ENCODE measurements at regions not wholly inside any gene's neighbourhood (a gene's known extent, or its start where the extent isn't known, plus 50 kb on each side); places are given as distances from the start of the nearest gene placed in this dataset.

DNA sequence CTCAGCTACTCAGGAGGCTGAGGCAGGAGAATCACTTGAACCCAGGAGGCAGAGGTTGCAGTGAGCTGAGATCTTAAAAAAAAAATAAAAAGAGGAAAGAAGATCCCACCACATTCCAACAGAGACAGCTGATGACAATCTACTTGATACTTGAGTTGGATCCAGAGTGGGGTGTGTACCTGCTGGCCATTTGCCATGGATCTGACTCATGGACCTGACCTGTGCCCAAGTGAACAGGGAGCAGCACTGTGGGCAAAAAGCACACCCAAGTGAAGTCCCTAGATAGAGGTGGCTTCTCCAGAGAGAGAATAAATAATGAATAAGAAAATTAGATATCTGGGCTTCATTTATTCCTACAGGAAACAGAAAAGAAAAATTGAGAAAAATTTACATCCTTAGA, 81.2 kb upstream of the MIER3 start:
- Histone ChIP-seq H3K27ac (ENCODE audit: low read depth in 1 of 2, low read length in 2 of 2) (no peak overlapping the region), H3K9me3 (ENCODE audit: control insufficient read depth in 1 of 2, insufficient read depth in 1 of 2, low read length in 2 of 2) (no peaks in the 10 kb centered on the region), H3K4me3 (ENCODE audit: low read length) (no peak overlapping the region), H3K27me3 (ENCODE audit: control insufficient read depth in 1 of 2, insufficient read depth in 2 of 2, low read length in 2 of 2) (no peaks in the 10 kb centered on the region), H3K4me1 (ENCODE audit: insufficient read depth, low read length) (peaks cover 3% of the 10 kb centered on the region), H3K36me3 (ENCODE audit: insufficient read depth, low read length) (no peaks in the 10 kb centered on the region)
- DNase-seq (no peak), ATAC-seq (ENCODE audit: poor library complexity) (no peak)
- peaks cover 14% of the 10 kb centered on the region for H3K4me1 Mint-ChIP-seq (ENCODE audit: low read depth)
- CTCF ChIA-PET: no interaction called here
- H3K27me3 Mint-ChIP-seq: peaks cover 3% of the 10 kb centered on the region
- no peak overlapping the region for H3K27ac Mint-ChIP-seq
- POLR2A ChIA-PET: no interaction called here
- no peaks in the 10 kb centered on the region for H3K36me3 Mint-ChIP-seq (ENCODE audit: low read depth)
- H3K9me3 Mint-ChIP-seq: no peaks in the 10 kb centered on the region
- H3K4me3 Mint-ChIP-seq: no peak overlapping the region
- TF ChIP-seq CTCF (IDR thresholded peaks at IDR 0.05): no peak
- intact Hi-C loops (cut with DNase I, micrococcal nuclease): no loop called here

DNA sequence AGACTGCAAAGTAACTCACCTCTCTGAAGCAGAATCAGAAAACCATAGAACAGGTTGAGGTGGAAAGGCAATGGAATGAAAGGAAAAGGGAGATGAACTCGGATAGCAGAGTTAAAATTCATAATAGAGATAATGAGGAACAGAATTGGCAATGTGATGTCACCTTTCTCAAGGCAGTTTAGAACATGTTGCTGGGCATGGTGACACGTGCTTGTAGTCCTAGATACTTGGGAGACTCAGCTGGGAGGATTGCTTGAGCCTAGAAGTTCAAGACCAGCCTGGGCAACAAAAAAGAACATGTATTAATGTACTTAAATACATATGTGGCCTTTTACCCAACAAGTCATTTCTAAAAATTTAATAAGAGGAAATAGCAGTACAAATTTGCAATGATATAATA, 81.6 kb upstream of the MIER3 start:
- no peaks in the 10 kb centered on the region for H3K9me3 ChIP-seq (ENCODE audit: control insufficient read depth in 1 of 2, insufficient read depth in 1 of 2, low read length in 2 of 2)
- no peaks in the 10 kb centered on the region for H3K27me3 ChIP-seq (ENCODE audit: control insufficient read depth in 1 of 2, insufficient read depth in 2 of 2, low read length in 2 of 2)
- H3K27ac ChIP-seq (ENCODE audit: low read depth in 1 of 2, low read length in 2 of 2): no peak overlapping the region
- DNase-seq: no peak
- Mint-ChIP-seq H3K36me3 (ENCODE audit: low read depth) (no peaks in the 10 kb centered on the region), H3K4me3 (no peak overlapping the region), H3K27me3 (peaks cover 3% of the 10 kb centered on the region), H3K4me1 (ENCODE audit: low read depth) (peaks cover 14% of the 10 kb centered on the region), H3K9me3 (no peaks in the 10 kb centered on the region), H3K27ac (no peak overlapping the region)
- peaks cover 3% of the 10 kb centered on the region for H3K4me1 ChIP-seq (ENCODE audit: insufficient read depth, low read length)
- intact Hi-C loops (cut with DNase I, micrococcal nuclease): no loop called here
- ChIA-PET CTCF (no interaction called here), POLR2A (no interaction called here)
- no peak overlapping the region for H3K4me3 ChIP-seq (ENCODE audit: low read length)
- no peak for ATAC-seq (ENCODE audit: poor library complexity)
- TF ChIP-seq CTCF (IDR thresholded peaks at IDR 0.05): no peak
- no peaks in the 10 kb centered on the region for H3K36me3 ChIP-seq (ENCODE audit: insufficient read depth, low read length)

GRCh38 chr5:57034201-57034916, 82.4 kb upstream of the MIER3 start:
- Mint-ChIP-seq H3K4me1 (ENCODE audit: low read depth) (peaks cover 14% of the 10 kb centered on the region), H3K27ac (no peak overlapping the region), H3K9me3 (no peaks in the 10 kb centered on the region), H3K36me3 (ENCODE audit: low read depth) (no peaks in the 10 kb centered on the region), H3K27me3 (peaks cover 3% of the 10 kb centered on the region), H3K4me3 (no peak overlapping the region)
- no peaks in the 10 kb centered on the region for H3K36me3 ChIP-seq (ENCODE audit: insufficient read depth, low read length)
- ChIA-PET POLR2A (no interaction called here), CTCF (no interaction called here)
- H3K27ac ChIP-seq (ENCODE audit: low read depth in 1 of 2, low read length in 2 of 2): no peak overlapping the region
- TF ChIP-seq CTCF (IDR thresholded peaks at IDR 0.05): no peak
- ATAC-seq (ENCODE audit: poor library complexity) (no peak), DNase-seq (no peak)
- H3K4me3 ChIP-seq (ENCODE audit: low read length): no peak overlapping the region
- no peaks in the 10 kb centered on the region for H3K9me3 ChIP-seq (ENCODE audit: control insufficient read depth in 1 of 2, insufficient read depth in 1 of 2, low read length in 2 of 2)
- intact Hi-C loops (cut with DNase I, micrococcal nuclease): no loop called here
- H3K27me3 ChIP-seq (ENCODE audit: control insufficient read depth in 1 of 2, insufficient read depth in 2 of 2, low read length in 2 of 2): no peaks in the 10 kb centered on the region
- H3K4me1 ChIP-seq (ENCODE audit: insufficient read depth, low read length): peaks cover 3% of the 10 kb centered on the region

Data from CD4-positive, alpha-beta T cell (primary cell).